ENCODE measurements at regions not wholly inside any gene's neighbourhood (a gene's known extent, or its start where the extent isn't known, plus 50 kb on each side); places are given as distances from the start of the nearest gene placed in this dataset.
"Not testable (repeated sequence)": the region's sequence is repeated elsewhere in the genome, so short reads cannot be mapped to it uniquely, and the experiment has no call there.

GRCh38 chr15:84147307-84147706 lies 88.3 kb upstream of the GOLGA6L4 start:
- intact Hi-C loops (cut with micrococcal nuclease); H2BK15ac ChIP-seq (ENCODE audit: low read depth, low read length); H3K27ac ChIP-seq (ENCODE audit: insufficient read depth, low read length); ATAC-seq (ENCODE audit: low read depth); H3K4me1 ChIP-seq (ENCODE audit: control insufficient read depth, insufficient read depth, low read length); H3K14ac ChIP-seq (replicated peaks; ENCODE audit: low read depth, low read length); H2AFZ ChIP-seq (replicated peaks; ENCODE audit: low read length, poor library complexity); H3K9me3 ChIP-seq (ENCODE audit: control insufficient read depth, insufficient read depth, low read length); H3K36me3 ChIP-seq (ENCODE audit: control insufficient read depth, insufficient read depth, low read length); BruUV-seq (replicated peaks); dilution Hi-C loops (cut with HindIII; ENCODE audit: low sequenced_read_pairs, unreplicated experiment); H2BK5ac ChIP-seq (ENCODE audit: low read depth, low read length, poor library complexity, severe bottlenecking); H4K5ac ChIP-seq (ENCODE audit: low read depth, low read length); in situ Hi-C loops (cut with MboI; ENCODE audit: low sequenced_read_pairs); H3K27me3 ChIP-seq (ENCODE audit: control insufficient read depth, insufficient read depth, low read length); H4K20me1 ChIP-seq (ENCODE audit: insufficient read depth, low read length); DNase-seq; H3K23ac ChIP-seq (ENCODE audit: low read depth, low read length); H3K79me1 ChIP-seq (ENCODE audit: low read depth in 1 of 2, low read length in 2 of 2); H3K4me2 ChIP-seq (ENCODE audit: low read depth, low read length); H2AK9ac ChIP-seq (replicated peaks; ENCODE audit: low read depth, low read length, poor library complexity); H3K9ac ChIP-seq (ENCODE audit: low read depth, low read length); H3K18ac ChIP-seq (ENCODE audit: low read depth, low read length); H3K56ac ChIP-seq (ENCODE audit: extremely low read depth, insufficient read depth, low read length); H3K4ac ChIP-seq (ENCODE audit: low read depth, low read length); H2BK20ac ChIP-seq (ENCODE audit: low read depth, low read length); H4K91ac ChIP-seq (ENCODE audit: insufficient read depth, low read depth, low read length); H2AK5ac ChIP-seq (ENCODE audit: low read depth, low read length); H2BK120ac ChIP-seq (ENCODE audit: low read depth, low read length); H3K4me3 ChIP-seq (ENCODE audit: insufficient read depth, low read depth, low read length); POLR2A ChIA-PET (ENCODE audit: unreplicated experiment); H4K8ac ChIP-seq (ENCODE audit: low read depth in 2 of 2, low read length in 2 of 2); H3K9me1 ChIP-seq (ENCODE audit: insufficient read depth, low read length): not testable (repeated sequence)
- CTCF ChIA-PET = interaction anchor here (0.6 kb wide), 1 partner anchor 26 kb away, joined by 4 read pairs; no protein-coding TSS in a partner anchor
- no CpG with 5 or more reads among the region's 2 CpGs for WGBS, 2 experiments (ENCODE audit: extremely low coverage in 2 of 2, insufficient read length in 1 of 2)
